Neutrophil (primary cell): ENCODE measurements at regions not wholly inside any gene's neighbourhood (a gene's known extent, or its start where the extent isn't known, plus 50 kb on each side); places are given as distances from the start of the nearest gene placed in this dataset.

Experiments
- H3K27ac ChIP-seq: fragments of 200-600 bp; sonication (generic); 2 replicates; pipeline ENCODE4 v1.5.1; 2016; ENCODE audit warnings: mild to moderate bottlenecking, moderate library complexity
- H3K27me3 ChIP-seq: fragments of 200-600 bp; sonication (generic); 2 replicates; pipeline ENCODE4 v1.6.0; 2016; ENCODE audit warnings: mild to moderate bottlenecking
- H3K36me3 ChIP-seq: fragments of 200-600 bp; sonication (generic); 2 replicates; pipeline ENCODE4 v1.5.1; 2017
- H3K4me1 ChIP-seq, 2 experiments: fragments of 200-600 bp in 1 of 2; sonication (generic) in 1 of 2; 1 replicate in 1 of 2; 2 replicates in 1 of 2; pipeline versions ENCODE4 v1.5.1 to v1.6.1; 2013 to 2016; ENCODE audit warnings: low read depth in 1 of 2, low read length in 1 of 2, mild to moderate bottlenecking in 1 of 2, moderate library complexity in 1 of 2; ENCODE audit not compliant: control insufficient read depth in 1 of 2, insufficient read depth in 1 of 2
- H3K4me3 ChIP-seq, 2 experiments: fragments of 200-600 bp in 1 of 2; sonication (generic) in 1 of 2; 1 replicate in 1 of 2; 2 replicates in 1 of 2; pipeline ENCODE4 v1.5.1; 2013 to 2016; ENCODE audit warnings: low read depth in 1 of 2, low read length in 1 of 2, mild to moderate bottlenecking in 1 of 2, moderate library complexity in 1 of 2
- H3K9me3 ChIP-seq: fragments of 200-600 bp; sonication (generic); 2 replicates; pipeline ENCODE4 v1.5.1; 2016
- TF ChIP-seq, protein P1 (sequence below): fragments of 200-600 bp; sonication (generic); IDR thresholded peaks from 2 replicates; pipeline ENCODE4 v1.5.1; 2016; ENCODE audit warnings: antibody characterized with exemption

GRCh38 chr5:157924490-157924889, 65.5 kb upstream of the CLINT1 start:
- Histone ChIP-seq H3K27me3 (no peaks in the 10 kb centered on the region), H3K27ac (no peak overlapping the region), H3K9me3 (no peaks in the 10 kb centered on the region), H3K4me3 (no peak overlapping the region), H3K36me3 (no peaks in the 10 kb centered on the region), H3K4me1 (peaks cover 9 to 13% of the 10 kb centered on the region in 2 experiments)
- TF ChIP-seq, protein P1, sequence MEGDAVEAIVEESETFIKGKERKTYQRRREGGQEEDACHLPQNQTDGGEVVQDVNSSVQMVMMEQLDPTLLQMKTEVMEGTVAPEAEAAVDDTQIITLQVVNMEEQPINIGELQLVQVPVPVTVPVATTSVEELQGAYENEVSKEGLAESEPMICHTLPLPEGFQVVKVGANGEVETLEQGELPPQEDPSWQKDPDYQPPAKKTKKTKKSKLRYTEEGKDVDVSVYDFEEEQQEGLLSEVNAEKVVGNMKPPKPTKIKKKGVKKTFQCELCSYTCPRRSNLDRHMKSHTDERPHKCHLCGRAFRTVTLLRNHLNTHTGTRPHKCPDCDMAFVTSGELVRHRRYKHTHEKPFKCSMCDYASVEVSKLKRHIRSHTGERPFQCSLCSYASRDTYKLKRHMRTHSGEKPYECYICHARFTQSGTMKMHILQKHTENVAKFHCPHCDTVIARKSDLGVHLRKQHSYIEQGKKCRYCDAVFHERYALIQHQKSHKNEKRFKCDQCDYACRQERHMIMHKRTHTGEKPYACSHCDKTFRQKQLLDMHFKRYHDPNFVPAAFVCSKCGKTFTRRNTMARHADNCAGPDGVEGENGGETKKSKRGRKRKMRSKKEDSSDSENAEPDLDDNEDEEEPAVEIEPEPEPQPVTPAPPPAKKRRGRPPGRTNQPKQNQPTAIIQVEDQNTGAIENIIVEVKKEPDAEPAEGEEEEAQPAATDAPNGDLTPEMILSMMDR, result no peak

GRCh38 chr5:157923765-157924164, 64.8 kb upstream of the CLINT1 start:
- peaks cover 16 to 21% of the 10 kb centered on the region in 2 experiments for H3K4me1 ChIP-seq
- TF ChIP-seq, protein P1, result no peak
- H3K27ac ChIP-seq, result no peak overlapping the region
- H3K4me3 ChIP-seq, result no peak overlapping the region
- H3K9me3 ChIP-seq, result no peaks in the 10 kb centered on the region
- no peaks in the 10 kb centered on the region for H3K36me3 ChIP-seq
- H3K27me3 ChIP-seq, result no peaks in the 10 kb centered on the region

- H3K4me1 ChIP-seq, result peaks cover 25 to 33% of the 10 kb centered on the region in 2 experiments
- TF ChIP-seq, protein P1, result no peak
- H3K27me3 ChIP-seq, result no peaks in the 10 kb centered on the region
- H3K27ac ChIP-seq, result no peak overlapping the region
- H3K9me3 ChIP-seq, result no peaks in the 10 kb centered on the region
- no peaks in the 10 kb centered on the region for H3K36me3 ChIP-seq
- no peak overlapping the region for H3K4me3 ChIP-seq
Measured at GRCh38 chr5:157922026-157922425, 63.1 kb upstream of the CLINT1 start.

DNA sequence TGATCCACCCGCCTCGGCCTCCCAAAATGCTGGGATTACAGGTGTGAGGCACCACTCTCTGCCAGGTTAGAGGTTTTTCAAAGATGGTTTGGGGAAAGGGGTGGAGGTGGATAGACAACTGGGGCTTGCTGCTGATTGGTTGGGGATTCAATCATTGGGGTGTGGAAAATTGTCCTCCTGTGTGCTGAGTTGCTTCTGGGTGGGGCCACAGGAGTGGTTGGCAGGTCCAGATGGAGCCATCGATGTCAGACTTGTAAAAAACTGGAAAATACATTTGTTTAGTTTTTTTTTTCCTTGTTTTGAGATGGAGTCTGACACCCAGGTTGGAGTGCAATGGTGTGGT, 61.9 kb upstream of the CLINT1 start:
- H3K4me1 ChIP-seq, result peaks cover 25 to 33% of the 10 kb centered on the region in 2 experiments
- no peaks in the 10 kb centered on the region for H3K36me3 ChIP-seq
- TF ChIP-seq, protein P1, result no peak
- H3K4me3 ChIP-seq, result no peak overlapping the region
- no peak overlapping the region for H3K27ac ChIP-seq
- H3K9me3 ChIP-seq, result no peaks in the 10 kb centered on the region
- H3K27me3 ChIP-seq, result no peaks in the 10 kb centered on the region

DNA sequence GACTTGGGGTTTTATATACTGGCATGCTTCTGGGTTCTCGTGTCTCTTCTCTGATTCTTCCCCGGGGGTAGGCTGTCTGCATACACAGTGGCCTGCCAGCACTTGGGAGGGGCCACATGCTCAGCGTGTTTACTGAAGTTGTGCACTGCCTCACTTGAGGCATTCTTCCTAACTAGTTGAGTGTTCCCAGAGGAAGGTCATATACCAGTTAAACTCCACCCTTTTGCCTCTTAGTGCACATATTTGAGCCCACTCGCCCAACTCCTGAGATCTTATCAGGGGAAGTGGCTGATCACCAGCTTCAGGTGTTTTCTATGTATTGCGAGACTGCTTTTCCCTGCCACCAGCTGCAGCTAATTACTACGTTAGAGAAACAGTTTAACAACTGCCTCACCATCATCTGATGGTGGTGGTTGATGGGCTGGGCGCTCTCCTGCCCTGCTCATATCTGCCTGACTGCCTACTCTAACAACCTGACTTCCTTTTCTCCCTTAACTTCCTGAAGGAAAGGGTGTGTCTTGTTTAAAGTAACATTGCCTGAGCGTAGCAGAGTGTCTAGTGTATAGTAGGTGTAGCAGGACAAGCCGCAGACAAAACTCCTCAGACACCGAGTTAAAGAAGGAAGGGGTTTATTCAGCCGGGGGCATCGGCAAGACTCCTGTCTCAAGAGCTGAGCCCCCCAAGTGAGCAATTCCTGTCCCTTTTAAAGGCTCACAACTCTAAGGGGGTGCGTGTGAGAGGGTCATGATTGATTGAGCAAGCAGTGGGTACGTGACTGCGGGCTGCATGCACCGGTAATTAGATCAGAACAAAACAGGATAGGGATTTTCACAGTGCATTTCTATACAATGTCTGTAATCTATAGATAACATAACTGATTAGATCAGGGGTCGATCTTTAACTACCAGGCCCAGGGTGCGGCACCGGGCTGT, 60.1 kb upstream of the CLINT1 start:
- Histone ChIP-seq H3K36me3 (no peaks in the 10 kb centered on the region), H3K27ac (peak overlapping the region; percentile 61), H3K4me3 (peak overlapping the region; percentile 33 to 35), H3K27me3 (no peaks in the 10 kb centered on the region), H3K9me3 (no peaks in the 10 kb centered on the region), H3K4me1 (peaks cover 32 to 37% of the 10 kb centered on the region in 2 experiments)
- TF ChIP-seq, protein P1, result no peak
